ENCODE measurements at regions not wholly inside any gene's neighbourhood (a gene's known extent, or its start where the extent isn't known, plus 50 kb on each side); places are given as distances from the start of the nearest gene placed in this dataset.

- no peaks in the 10 kb centered on the region for H3K36me3 ChIP-seq
- TF ChIP-seq CTCF (IDR thresholded peaks at IDR 0.05), result no peak
- H3K27me3 ChIP-seq (replicated peaks; ENCODE audit: insufficient read depth), result no peaks in the 10 kb centered on the region
- ATAC-seq (ENCODE audit: insufficient number of reproducible peaks, low FRiP score, low read depth) (no peak), DNase-seq (ENCODE audit: low spot score) (no peak)
- no peak overlapping the region for H3K27ac ChIP-seq
- no peaks in the 10 kb centered on the region for H3K9me3 ChIP-seq
- no peak overlapping the region for H3K4me3 ChIP-seq
- no peaks in the 10 kb centered on the region for H3K4me1 ChIP-seq (ENCODE audit: control insufficient read depth in 1 of 2, low read depth in 2 of 2)
These were observed 970.5 kb downstream of the TTLL7 start for GRCh38 chr1:83028467-83028866.

- no peaks in the 10 kb centered on the region for H3K36me3 ChIP-seq
- TF ChIP-seq CTCF (IDR thresholded peaks at IDR 0.05), result no peak
These were observed 971.4 kb downstream of the TTLL7 start for GRCh38 chr1:83027511-83027910.

GRCh38 chr1:83026745-83027144 is 972.2 kb downstream of the TTLL7 start:
- Histone ChIP-seq H3K9me3 (no peaks in the 10 kb centered on the region), H3K36me3 (no peaks in the 10 kb centered on the region), H3K27me3 (replicated peaks; ENCODE audit: insufficient read depth) (no peaks in the 10 kb centered on the region), H3K4me3 (no peak overlapping the region), H3K27ac (no peak overlapping the region), H3K4me1 (ENCODE audit: control insufficient read depth in 1 of 2, low read depth in 2 of 2) (no peaks in the 10 kb centered on the region)
- no peak for TF ChIP-seq CTCF (IDR thresholded peaks at IDR 0.05)
- ATAC-seq (ENCODE audit: insufficient number of reproducible peaks, low FRiP score, low read depth) (no peak), DNase-seq (ENCODE audit: low spot score) (no peak)

More at GRCh38 chr1:83027511-83027910, 971.4 kb downstream of the TTLL7 start:
- DNase-seq (ENCODE audit: low spot score), result no peak
- Histone ChIP-seq H3K9me3 (no peaks in the 10 kb centered on the region), H3K27me3 (replicated peaks; ENCODE audit: insufficient read depth) (no peaks in the 10 kb centered on the region), H3K4me3 (no peak overlapping the region), H3K4me1 (ENCODE audit: control insufficient read depth in 1 of 2, low read depth in 2 of 2) (no peaks in the 10 kb centered on the region), H3K27ac (no peak overlapping the region)
- ATAC-seq (ENCODE audit: insufficient number of reproducible peaks, low FRiP score, low read depth), result no peak

GRCh38 chr1:83024251-83024767 is 974.6 kb downstream of the TTLL7 start:
- DNase-seq (ENCODE audit: low spot score), result no peak
- no peaks in the 10 kb centered on the region for H3K27me3 ChIP-seq (replicated peaks; ENCODE audit: insufficient read depth)
- no peaks in the 10 kb centered on the region for H3K9me3 ChIP-seq
- no peak for TF ChIP-seq CTCF (IDR thresholded peaks at IDR 0.05)
- H3K36me3 ChIP-seq, result no peaks in the 10 kb centered on the region
- no peak overlapping the region for H3K4me3 ChIP-seq
- no peaks in the 10 kb centered on the region for H3K4me1 ChIP-seq (ENCODE audit: control insufficient read depth in 1 of 2, low read depth in 2 of 2)
- H3K27ac ChIP-seq, result no peak overlapping the region
- no peak for ATAC-seq (ENCODE audit: insufficient number of reproducible peaks, low FRiP score, low read depth)

- TF ChIP-seq CTCF (IDR thresholded peaks at IDR 0.05), result no peak
- ATAC-seq (ENCODE audit: insufficient number of reproducible peaks, low FRiP score, low read depth) (no peak), DNase-seq (ENCODE audit: low spot score) (no peak)
- Histone ChIP-seq H3K36me3 (no peaks in the 10 kb centered on the region), H3K4me3 (no peak overlapping the region), H3K4me1 (ENCODE audit: control insufficient read depth in 1 of 2, low read depth in 2 of 2) (peaks cover 0 to 2% of the 10 kb centered on the region in 2 donors), H3K27me3 (replicated peaks; ENCODE audit: insufficient read depth) (no peaks in the 10 kb centered on the region), H3K27ac (no peak overlapping the region), H3K9me3 (no peaks in the 10 kb centered on the region)
These were observed 975.7 kb downstream of the TTLL7 start for GRCh38 chr1:83023212-83023611.

All from thoracic aorta (tissue), 2 donors.